Neural progenitor cell (in vitro differentiated cells): ENCODE measurements at regions not wholly inside any gene's neighbourhood (a gene's known extent, or its start where the extent isn't known, plus 50 kb on each side); places are given as distances from the start of the nearest gene placed in this dataset.

Experiments used
- DNase-seq: peaks from one replicate; pipeline ENCODE4 v3.0.0-alpha.2; 2016; ENCODE audit warnings: low spot score
- H2AFZ ChIP-seq: fragments of 200-600 bp; sonication (generic); replicated peaks from 2 replicates; pipeline ENCODE4 v1.6.1; 2016; ENCODE audit warnings: antibody characterized with exemption
- H3F3A ChIP-seq: fragments of 200-600 bp; sonication (generic); 2 replicates; pipeline ENCODE4 v1.6.1; 2016; ENCODE audit warnings: antibody characterized with exemption, low read depth
- H3K27ac ChIP-seq: fragments of 200-600 bp; sonication (generic); 2 replicates; pipeline ENCODE4 v1.5.1; 2016; ENCODE audit warnings: mild to moderate bottlenecking
- H3K27me3 ChIP-seq: fragments of 200-600 bp; sonication (generic); 2 replicates; pipeline ENCODE4 v1.6.1; 2016; ENCODE audit warnings: mild to moderate bottlenecking, moderate library complexity
- H3K36me3 ChIP-seq: fragments of 200-600 bp; sonication (generic); 2 replicates; pipeline ENCODE4 v1.5.1; 2016
- H3K4me1 ChIP-seq: fragments of 200-600 bp; sonication (generic); 2 replicates; pipeline ENCODE4 v1.6.1; 2016; ENCODE audit warnings: mixed run types
- H3K4me2 ChIP-seq: fragments of 200-600 bp; sonication (generic); 2 replicates; pipeline ENCODE4 v1.6.1; 2016
- H3K4me3 ChIP-seq: fragments of 200-600 bp; sonication (generic); 2 replicates; pipeline ENCODE4 v1.5.1; 2016
- H3K79me2 ChIP-seq: fragments of 200-600 bp; sonication (generic); 2 replicates; pipeline ENCODE4 v1.6.1; 2016; ENCODE audit warnings: low read depth
- H3K9ac ChIP-seq: fragments of 200-600 bp; sonication (generic); 2 replicates; pipeline ENCODE4 v1.6.1; 2016
- H3K9me3 ChIP-seq: fragments of 200-600 bp; sonication (generic); 2 replicates; pipeline ENCODE4 v1.5.1; 2016; ENCODE audit warnings: low read depth
- H4K20me1 ChIP-seq: fragments of 200-600 bp; sonication (generic); 2 replicates; pipeline ENCODE4 v1.6.1; 2016; ENCODE audit warnings: low read depth
- H3K27ac Mint-ChIP-seq: 3 replicates; pipeline ENCODE4 v1.8.0; 2021; ENCODE audit warnings: mixed read lengths
- H3K27me3 Mint-ChIP-seq: 2 replicates; pipeline ENCODE4 v1.8.0; 2022; ENCODE audit warnings: low read depth, mild to moderate bottlenecking, inconsistent platforms, moderate library complexity, mixed read lengths; ENCODE audit not compliant: insufficient read depth
- H3K36me3 Mint-ChIP-seq: 3 replicates; pipeline ENCODE4 v1.8.0; 2021; ENCODE audit warnings: mixed read lengths
- H3K4me1 Mint-ChIP-seq: 3 replicates; pipeline ENCODE4 v1.8.0; 2021; ENCODE audit warnings: mixed read lengths
- H3K4me3 Mint-ChIP-seq: 3 replicates; pipeline ENCODE4 v1.8.0; 2021; ENCODE audit warnings: mild to moderate bottlenecking, moderate library complexity, mixed read lengths
- H3K9me3 Mint-ChIP-seq: 3 replicates; pipeline ENCODE4 v1.8.0; 2020; ENCODE audit warnings: mixed read lengths
- CTCF ChIP-seq: fragments of 200-600 bp; sonication (generic); IDR thresholded peaks from 2 replicates; pipeline ENCODE4 v1.5.1; 2017; ENCODE audit warnings: antibody characterized with exemption, mild to moderate bottlenecking
- EZH2 ChIP-seq: fragments of 200-600 bp; sonication (generic); IDR thresholded peaks from 2 replicates; pipeline ENCODE4 v1.6.1; 2017; ENCODE audit warnings: antibody characterized with exemption, mild to moderate bottlenecking, moderate library complexity
- EZH2phosphoT487 ChIP-seq: fragments of 200-600 bp; sonication (generic); IDR thresholded peaks from 2 replicates; pipeline ENCODE4 v1.6.1; 2017; ENCODE audit warnings: antibody characterized with exemption

GRCh38 chr2:145119225-145119624 is 599.3 kb upstream of the ZEB2 start:
- no peaks in the 10 kb centered on the region for H3K9me3 ChIP-seq
- H4K20me1 ChIP-seq = no peaks in the 10 kb centered on the region
- H3K4me1 Mint-ChIP-seq = peaks cover 2% of the 10 kb centered on the region
- H3K27me3 ChIP-seq = no peaks in the 10 kb centered on the region
- H2AFZ ChIP-seq = no peak overlapping the region
- no peaks in the 10 kb centered on the region for H3F3A ChIP-seq
- H3K27me3 Mint-ChIP-seq = no peaks in the 10 kb centered on the region
- H3K27ac ChIP-seq = no peak overlapping the region
- no peak overlapping the region for H3K4me3 ChIP-seq
- no peaks in the 10 kb centered on the region for H3K79me2 ChIP-seq
- TF ChIP-seq EZH2phosphoT487 (no peak), CTCF (no peak), EZH2 (no peak)
- H3K4me1 ChIP-seq = peaks cover 4% of the 10 kb centered on the region
- no peak overlapping the region for H3K9ac ChIP-seq
- no peak for DNase-seq
- H3K4me2 ChIP-seq = no peak overlapping the region
- no peaks in the 10 kb centered on the region for H3K36me3 ChIP-seq
- H3K4me3 Mint-ChIP-seq = no peak overlapping the region
- H3K27ac Mint-ChIP-seq = no peak overlapping the region
- no peaks in the 10 kb centered on the region for H3K9me3 Mint-ChIP-seq
- H3K36me3 Mint-ChIP-seq = no peaks in the 10 kb centered on the region

GRCh38 chr2:145116834-145117725 is 597.2 kb upstream of the ZEB2 start:
- Histone ChIP-seq H3K4me1 (peaks cover 4% of the 10 kb centered on the region), H3K4me3 (no peak overlapping the region), H3K4me2 (no peak overlapping the region), H3K9me3 (no peaks in the 10 kb centered on the region), H4K20me1 (no peaks in the 10 kb centered on the region), H3K79me2 (no peaks in the 10 kb centered on the region), H3K9ac (no peak overlapping the region), H3K27me3 (no peaks in the 10 kb centered on the region), H3K36me3 (no peaks in the 10 kb centered on the region), H3K27ac (no peak overlapping the region), H2AFZ (no peak overlapping the region), H3F3A (no peaks in the 10 kb centered on the region)
- TF ChIP-seq EZH2phosphoT487 (no peak), CTCF (no peak), EZH2 (no peak)
- Mint-ChIP-seq H3K4me1 (peaks cover 2% of the 10 kb centered on the region), H3K36me3 (no peaks in the 10 kb centered on the region), H3K27me3 (no peaks in the 10 kb centered on the region), H3K9me3 (no peaks in the 10 kb centered on the region), H3K4me3 (no peak overlapping the region), H3K27ac (no peak overlapping the region)
- DNase-seq = no peak

- H3K4me2 ChIP-seq = no peak overlapping the region
- Mint-ChIP-seq H3K9me3 (no peaks in the 10 kb centered on the region), H3K27me3 (no peaks in the 10 kb centered on the region), H3K27ac (no peak overlapping the region), H3K36me3 (no peaks in the 10 kb centered on the region), H3K4me3 (no peak overlapping the region), H3K4me1 (peaks cover 2% of the 10 kb centered on the region)
- H3K4me1 ChIP-seq = peaks cover 4% of the 10 kb centered on the region
- no peaks in the 10 kb centered on the region for H3F3A ChIP-seq
- no peaks in the 10 kb centered on the region for H4K20me1 ChIP-seq
- no peak overlapping the region for H2AFZ ChIP-seq
- no peaks in the 10 kb centered on the region for H3K9me3 ChIP-seq
- no peak overlapping the region for H3K4me3 ChIP-seq
- no peak overlapping the region for H3K9ac ChIP-seq
- H3K27ac ChIP-seq = no peak overlapping the region
- no peaks in the 10 kb centered on the region for H3K36me3 ChIP-seq
- TF ChIP-seq EZH2phosphoT487 (no peak), EZH2 (no peak), CTCF (no peak)
- no peaks in the 10 kb centered on the region for H3K79me2 ChIP-seq
- no peaks in the 10 kb centered on the region for H3K27me3 ChIP-seq
- DNase-seq = no peak
Measured at GRCh38 chr2:145116056-145116455, 596.1 kb upstream of the ZEB2 start.
